CD4-positive, alpha-beta T cell (primary cell): ENCODE measurements at regions not wholly inside any gene's neighbourhood (a gene's known extent, or its start where the extent isn't known, plus 50 kb on each side); places are given as distances from the start of the nearest gene placed in this dataset.

Experiments
- ATAC-seq: fragments of 200-7000 bp; cut with Tn5 transposase; one replicate; pipeline ENCODE4 v1.10.0; 2022; ENCODE audit warnings: mild to moderate bottlenecking; ENCODE audit not compliant: poor library complexity
- CTCF ChIA-PET: fragments of 350-600 bp; sonication (Branson Sonifier 250); formaldehyde crosslinking; loops from one replicate; lab custom pipeline; 2021; ENCODE audit warnings: antibody characterized with exemption, inconsistent platforms; lab: Charles Lee
- POLR2A ChIA-PET: fragments of 350-600 bp; sonication (Branson Sonifier 250); formaldehyde crosslinking; loops from one replicate; lab custom pipeline; 2021; ENCODE audit warnings: antibody characterized with exemption, inconsistent platforms; lab: Charles Lee
- DNase-seq, 14 experiments: peaks; one replicate each; pipeline ENCODE4 v3.0.0-alpha.2; 2013 to 2020; ENCODE audit warnings: mixed read lengths in 2 of 14
- H3K27ac ChIP-seq, 2 donors: one replicate each; pipeline versions ENCODE4 v1.5.1 to v1.7.0; 2013; ENCODE audit warnings: low read length in 2 of 2, low read depth in 1 of 2, mild to moderate bottlenecking in 1 of 2
- H3K27me3 ChIP-seq, 2 experiments: 1 replicate in 1 of 2; 2 replicates in 1 of 2; pipeline versions ENCODE4 v1.6.1 to v1.7.0; 2013; ENCODE audit warnings: low read length in 2 of 2, control low read depth in 1 of 2, mild to moderate bottlenecking in 1 of 2, moderate library complexity in 1 of 2; ENCODE audit not compliant: insufficient read depth in 2 of 2, control insufficient read depth in 1 of 2
- H3K36me3 ChIP-seq: one replicate; pipeline ENCODE4 v1.6.1; 2013; ENCODE audit warnings: low read length, control low read depth; ENCODE audit not compliant: insufficient read depth
- H3K4me1 ChIP-seq: one replicate; pipeline ENCODE4 v1.6.1; 2013; ENCODE audit warnings: low read length, control low read depth; ENCODE audit not compliant: insufficient read depth
- H3K4me3 ChIP-seq: one replicate; pipeline ENCODE4 v1.5.1; 2013; ENCODE audit warnings: mild to moderate bottlenecking, low read length, moderate library complexity
- H3K9me3 ChIP-seq, 2 experiments: 1 replicate in 1 of 2; 2 replicates in 1 of 2; pipeline versions ENCODE4 v1.6.1 to v1.7.0; 2013; ENCODE audit warnings: low read length in 2 of 2, mild to moderate bottlenecking in 2 of 2, control low read depth in 1 of 2, moderate library complexity in 1 of 2; ENCODE audit not compliant: control insufficient read depth in 1 of 2, insufficient read depth in 1 of 2
- H3K27ac Mint-ChIP-seq: one replicate; pipeline ENCODE4 v1.8.0; 2020; ENCODE audit warnings: mixed read lengths
- H3K27me3 Mint-ChIP-seq: one replicate; pipeline ENCODE4 v1.8.0; 2021; ENCODE audit warnings: mixed read lengths
- H3K36me3 Mint-ChIP-seq: one replicate; pipeline ENCODE4 v1.8.0; 2021; ENCODE audit warnings: low read depth, mixed read lengths
- H3K4me1 Mint-ChIP-seq: one replicate; pipeline ENCODE4 v1.8.0; 2021; ENCODE audit warnings: low read depth, mixed read lengths
- H3K4me3 Mint-ChIP-seq: one replicate; pipeline ENCODE4 v1.8.0; 2020; ENCODE audit warnings: mild to moderate bottlenecking, mixed read lengths
- H3K9me3 Mint-ChIP-seq: one replicate; pipeline ENCODE4 v1.8.0; 2020; ENCODE audit warnings: mixed read lengths
- intact Hi-C, 2 experiments: fragments of 100-400 bp; cut with DNase I in 1 of 2; cut with micrococcal nuclease in 1 of 2; formaldehyde crosslinking; loops; one replicate each; pipeline versions ENCODE4 v1.15.1 to v1.9.0; 2023 to 2025; cut with DNase I, micrococcal nuclease
- TF ChIP-seq, protein P1 (sequence below): fragments of 200-600 bp; IDR thresholded peaks from one replicate; pipeline ENCODE4 v1.8.0; 2022; ENCODE audit warnings: antibody characterized with exemption, mild to moderate bottlenecking

DNA sequence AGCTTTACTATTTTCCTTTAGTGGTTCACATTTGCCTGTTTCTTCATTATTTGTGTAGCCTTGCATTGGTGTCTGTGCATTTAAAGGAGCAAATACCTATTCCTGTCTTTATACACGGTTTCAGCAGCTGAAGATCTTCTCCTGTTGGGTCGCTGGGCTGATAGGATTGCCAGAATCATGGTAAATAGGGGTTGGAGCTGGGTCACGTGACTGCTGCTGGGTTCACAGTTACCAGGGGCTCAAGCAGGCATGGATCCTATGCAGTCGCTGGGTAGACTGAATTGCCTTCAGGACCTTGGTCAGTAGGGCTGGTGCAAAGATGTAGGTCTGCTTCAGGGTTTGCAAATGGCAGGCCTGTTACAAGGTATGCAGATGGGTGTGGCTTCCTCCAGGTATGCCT is 398.4 kb downstream of the RPS29 start:
- Histone ChIP-seq H3K4me1 (no peaks in the 10 kb centered on the region), H3K9me3 (peaks cover 0 to 4% of the 10 kb centered on the region in 2 experiments), H3K27me3 (no peaks in the 10 kb centered on the region), H3K27ac (no peak overlapping the region), H3K4me3 (no peak overlapping the region), H3K36me3 (no peaks in the 10 kb centered on the region)
- no peaks in the 10 kb centered on the region for H3K4me1 Mint-ChIP-seq
- intact Hi-C loops: no loop called here
- H3K27me3 Mint-ChIP-seq: peaks cover 11% of the 10 kb centered on the region
- POLR2A ChIA-PET: no interaction called here
- DNase-seq: no peak
- TF ChIP-seq, protein P1, sequence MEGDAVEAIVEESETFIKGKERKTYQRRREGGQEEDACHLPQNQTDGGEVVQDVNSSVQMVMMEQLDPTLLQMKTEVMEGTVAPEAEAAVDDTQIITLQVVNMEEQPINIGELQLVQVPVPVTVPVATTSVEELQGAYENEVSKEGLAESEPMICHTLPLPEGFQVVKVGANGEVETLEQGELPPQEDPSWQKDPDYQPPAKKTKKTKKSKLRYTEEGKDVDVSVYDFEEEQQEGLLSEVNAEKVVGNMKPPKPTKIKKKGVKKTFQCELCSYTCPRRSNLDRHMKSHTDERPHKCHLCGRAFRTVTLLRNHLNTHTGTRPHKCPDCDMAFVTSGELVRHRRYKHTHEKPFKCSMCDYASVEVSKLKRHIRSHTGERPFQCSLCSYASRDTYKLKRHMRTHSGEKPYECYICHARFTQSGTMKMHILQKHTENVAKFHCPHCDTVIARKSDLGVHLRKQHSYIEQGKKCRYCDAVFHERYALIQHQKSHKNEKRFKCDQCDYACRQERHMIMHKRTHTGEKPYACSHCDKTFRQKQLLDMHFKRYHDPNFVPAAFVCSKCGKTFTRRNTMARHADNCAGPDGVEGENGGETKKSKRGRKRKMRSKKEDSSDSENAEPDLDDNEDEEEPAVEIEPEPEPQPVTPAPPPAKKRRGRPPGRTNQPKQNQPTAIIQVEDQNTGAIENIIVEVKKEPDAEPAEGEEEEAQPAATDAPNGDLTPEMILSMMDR: no peak
- H3K4me3 Mint-ChIP-seq: no peak overlapping the region
- ATAC-seq: no peak
- CTCF ChIA-PET: no interaction called here
- H3K27ac Mint-ChIP-seq: no peak overlapping the region
- H3K9me3 Mint-ChIP-seq: peaks cover 6% of the 10 kb centered on the region
- no peaks in the 10 kb centered on the region for H3K36me3 Mint-ChIP-seq

DNA sequence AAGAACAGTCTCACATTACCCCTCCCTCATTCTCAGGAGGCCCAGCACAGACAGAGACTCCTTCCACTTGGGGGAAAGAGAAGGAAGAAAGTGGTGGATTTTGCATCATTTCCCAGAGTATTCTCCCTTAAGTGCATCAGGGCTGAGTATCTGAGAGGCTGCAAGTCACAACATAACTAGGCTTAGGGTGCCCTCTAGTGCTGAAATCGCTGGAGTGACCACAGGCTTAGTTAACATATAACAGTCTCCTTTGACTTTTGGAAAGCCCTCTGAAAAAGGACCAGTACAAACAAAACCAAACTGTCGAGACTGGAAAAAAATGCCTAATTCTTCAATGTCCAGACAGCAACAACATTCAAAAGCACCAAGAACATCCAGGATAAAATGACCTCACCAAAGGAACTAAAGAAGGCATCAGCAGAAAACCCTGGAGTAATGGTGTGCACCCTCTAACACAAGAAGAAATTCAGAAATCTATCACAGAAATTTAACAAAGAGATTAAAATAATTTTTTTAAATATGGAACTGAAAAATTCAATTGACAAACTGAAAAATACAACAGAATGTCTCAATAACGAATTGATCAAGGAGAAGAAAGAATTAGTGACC is 412.3 kb downstream of the RPS29 start:
- CTCF ChIA-PET: no interaction called here
- ATAC-seq: no peak

DNA sequence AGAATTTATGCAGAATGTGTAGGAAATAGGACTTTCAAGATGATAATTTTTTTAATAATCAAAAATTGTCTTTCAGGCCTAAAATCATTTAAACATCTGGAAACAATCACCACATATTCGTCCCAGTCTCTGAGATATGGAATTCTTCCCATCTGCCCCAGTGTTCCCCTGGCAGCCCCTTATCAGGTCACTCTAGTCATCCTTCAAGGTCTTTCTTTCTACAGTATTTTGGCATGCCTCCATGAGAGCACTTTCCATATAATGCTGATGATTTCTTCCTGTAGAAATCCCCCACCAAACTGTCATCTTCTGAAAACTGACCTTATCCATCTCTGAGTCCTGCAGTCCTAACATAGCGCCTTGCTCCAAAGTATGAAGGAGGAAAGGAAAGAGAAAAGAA is 422.1 kb downstream of the RPS29 start:
- intact Hi-C loops: no loop called here
- ChIA-PET CTCF (no interaction called here), POLR2A (no interaction called here)
- Mint-ChIP-seq H3K9me3 (no peaks in the 10 kb centered on the region), H3K27ac (no peak overlapping the region), H3K27me3 (no peaks in the 10 kb centered on the region), H3K4me3 (no peak overlapping the region), H3K36me3 (no peaks in the 10 kb centered on the region), H3K4me1 (no peaks in the 10 kb centered on the region)
- no peaks in the 10 kb centered on the region for H3K4me1 ChIP-seq
- no peak overlapping the region for H3K27ac ChIP-seq
- no peaks in the 10 kb centered on the region for H3K36me3 ChIP-seq
- no peak for DNase-seq
- no peaks in the 10 kb centered on the region for H3K27me3 ChIP-seq
- peaks cover 0 to 4% of the 10 kb centered on the region in 2 experiments for H3K9me3 ChIP-seq
- TF ChIP-seq, protein P1: no peak
- H3K4me3 ChIP-seq: no peak overlapping the region
- ATAC-seq: no peak

More for the DNA sequence above, 412.3 kb downstream of the RPS29 start:
- no peak overlapping the region for H3K27ac ChIP-seq
- Mint-ChIP-seq H3K36me3 (no peaks in the 10 kb centered on the region), H3K27ac (no peak overlapping the region), H3K4me1 (no peaks in the 10 kb centered on the region), H3K27me3 (peaks cover 9% of the 10 kb centered on the region), H3K4me3 (no peak overlapping the region), H3K9me3 (peaks cover 4% of the 10 kb centered on the region)
- no peaks in the 10 kb centered on the region for H3K27me3 ChIP-seq
- H3K4me1 ChIP-seq: no peaks in the 10 kb centered on the region
- H3K9me3 ChIP-seq: no peaks in the 10 kb centered on the region
- no peak overlapping the region for H3K4me3 ChIP-seq
- no peaks in the 10 kb centered on the region for H3K36me3 ChIP-seq
- peak in 4 of 14 experiments; percentile 1 to 19 (median 10) for DNase-seq
- intact Hi-C loops: no loop called here
- TF ChIP-seq, protein P1: no peak
- POLR2A ChIA-PET: no interaction called here
